Peyer's patch (tissue), 4 donors: ENCODE measurements at regions not wholly inside any gene's neighbourhood (a gene's known extent, or its start where the extent isn't known, plus 50 kb on each side); places are given as distances from the start of the nearest gene placed in this dataset.

Experiments used
- POLR2A ChIP-seq, 2 donors: fragments of 450-650 bp; IDR thresholded peaks; one replicate each; pipeline ENCODE4 v1.5.1; 2017; ENCODE audit warnings: antibody characterized with exemption in 2 of 2, mild to moderate bottlenecking in 2 of 2, moderate library complexity in 2 of 2
- TF ChIP-seq, protein P1 (sequence below), 6 experiments: fragments of 450-650 bp in 4 of 6; fragments of 200-600 bp in 2 of 6; sonication (generic) in 1 of 6; IDR thresholded peaks; one replicate each; pipeline ENCODE4 v1.5.1; 2017 to 2019; ENCODE audit warnings: antibody characterized with exemption in 6 of 6, mild to moderate bottlenecking in 3 of 6, moderate library complexity in 1 of 6

DNA sequence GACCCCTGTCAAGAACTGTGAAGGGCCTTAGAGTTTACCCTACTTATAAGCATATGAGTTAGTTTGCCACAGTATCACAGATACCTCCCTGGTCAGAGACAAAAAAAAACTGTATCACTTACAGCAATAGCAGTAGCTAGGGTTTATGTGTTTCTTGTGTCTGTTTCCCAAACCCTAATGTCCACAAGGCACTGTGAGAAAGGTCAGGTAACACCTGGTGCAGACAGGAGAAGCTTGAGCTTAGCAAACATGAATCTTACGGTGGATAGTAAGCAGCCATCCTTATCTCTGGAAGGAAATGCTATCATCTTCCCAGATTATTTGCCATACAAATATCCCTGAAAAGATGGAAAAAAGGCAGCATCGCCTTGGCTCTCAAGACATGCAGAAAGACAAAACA is 208.5 kb upstream of the KCNN2 start:
- TF ChIP-seq, protein P1, sequence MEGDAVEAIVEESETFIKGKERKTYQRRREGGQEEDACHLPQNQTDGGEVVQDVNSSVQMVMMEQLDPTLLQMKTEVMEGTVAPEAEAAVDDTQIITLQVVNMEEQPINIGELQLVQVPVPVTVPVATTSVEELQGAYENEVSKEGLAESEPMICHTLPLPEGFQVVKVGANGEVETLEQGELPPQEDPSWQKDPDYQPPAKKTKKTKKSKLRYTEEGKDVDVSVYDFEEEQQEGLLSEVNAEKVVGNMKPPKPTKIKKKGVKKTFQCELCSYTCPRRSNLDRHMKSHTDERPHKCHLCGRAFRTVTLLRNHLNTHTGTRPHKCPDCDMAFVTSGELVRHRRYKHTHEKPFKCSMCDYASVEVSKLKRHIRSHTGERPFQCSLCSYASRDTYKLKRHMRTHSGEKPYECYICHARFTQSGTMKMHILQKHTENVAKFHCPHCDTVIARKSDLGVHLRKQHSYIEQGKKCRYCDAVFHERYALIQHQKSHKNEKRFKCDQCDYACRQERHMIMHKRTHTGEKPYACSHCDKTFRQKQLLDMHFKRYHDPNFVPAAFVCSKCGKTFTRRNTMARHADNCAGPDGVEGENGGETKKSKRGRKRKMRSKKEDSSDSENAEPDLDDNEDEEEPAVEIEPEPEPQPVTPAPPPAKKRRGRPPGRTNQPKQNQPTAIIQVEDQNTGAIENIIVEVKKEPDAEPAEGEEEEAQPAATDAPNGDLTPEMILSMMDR (IDR thresholded peaks at IDR 0.05) = no peak
- no peak for TF ChIP-seq POLR2A (IDR thresholded peaks at IDR 0.05)
